ENCODE measurements at regions not wholly inside any gene's neighbourhood (a gene's known extent, or its start where the extent isn't known, plus 50 kb on each side); places are given as distances from the start of the nearest gene placed in this dataset.
A peak's percentile ranks its signal among the peaks of the same experiment; 100 is the strongest.

DNA sequence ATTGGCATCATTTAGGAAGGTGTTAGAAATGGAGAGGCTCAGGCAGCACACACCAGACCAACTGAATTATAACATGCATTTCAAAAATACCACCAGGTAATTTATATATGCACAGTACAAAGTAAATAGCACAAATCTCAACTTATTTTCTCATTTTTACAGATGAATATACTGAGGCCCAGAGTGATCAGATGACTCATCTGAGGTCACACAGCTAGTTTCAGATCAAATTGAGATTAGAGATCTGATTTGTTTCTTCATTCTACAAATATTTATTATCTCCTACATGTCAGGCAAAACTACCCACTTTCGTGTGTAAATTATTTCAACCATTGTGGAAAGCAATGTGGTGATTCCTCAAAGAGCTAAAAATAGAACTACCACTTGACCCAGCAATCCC, 507.1 kb downstream of the TLE4 start:
- DNase-seq (ENCODE audit: low read depth) = no peak

DNA sequence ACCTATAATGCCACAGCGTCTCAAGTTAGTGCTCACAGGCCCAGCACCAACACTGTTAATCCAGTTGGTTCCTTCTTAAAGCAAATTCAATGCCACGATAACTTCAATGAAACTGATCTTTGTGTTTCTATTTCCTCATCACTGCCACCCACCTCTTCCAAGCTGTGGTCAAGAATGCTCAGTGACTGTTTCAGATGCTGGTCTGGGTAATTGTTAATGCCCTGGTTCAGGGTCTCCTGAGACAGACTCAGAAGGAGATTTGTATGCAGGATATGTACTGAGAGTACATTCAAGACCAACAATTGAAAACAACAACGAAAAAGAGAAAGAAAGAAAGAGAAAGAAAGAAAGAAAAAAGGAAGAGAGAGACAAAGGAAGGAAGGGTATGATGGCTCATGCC, 505.3 kb downstream of the TLE4 start:
- no peak for DNase-seq (ENCODE audit: low read depth)

DNA sequence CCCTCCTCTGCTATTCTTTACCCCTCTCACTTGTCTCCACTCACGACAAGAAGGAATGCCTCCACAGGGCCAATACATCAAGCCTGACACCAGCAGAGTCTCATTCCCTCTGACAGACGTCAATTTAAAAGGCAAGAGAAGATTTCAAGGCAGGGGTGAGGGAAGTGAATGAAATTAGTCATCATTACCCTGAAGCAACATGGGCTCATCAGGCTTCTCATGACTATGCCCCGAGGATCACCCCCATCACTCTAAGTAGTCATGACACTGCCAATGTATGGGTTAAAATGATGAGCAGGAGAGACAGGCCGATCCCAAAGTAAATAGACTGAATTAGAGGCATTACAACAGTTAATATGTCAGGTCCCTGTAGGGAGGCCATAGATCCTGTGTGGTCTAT, 504.4 kb downstream of the TLE4 start:
- DNase-seq (ENCODE audit: low read depth) = no peak

DNA sequence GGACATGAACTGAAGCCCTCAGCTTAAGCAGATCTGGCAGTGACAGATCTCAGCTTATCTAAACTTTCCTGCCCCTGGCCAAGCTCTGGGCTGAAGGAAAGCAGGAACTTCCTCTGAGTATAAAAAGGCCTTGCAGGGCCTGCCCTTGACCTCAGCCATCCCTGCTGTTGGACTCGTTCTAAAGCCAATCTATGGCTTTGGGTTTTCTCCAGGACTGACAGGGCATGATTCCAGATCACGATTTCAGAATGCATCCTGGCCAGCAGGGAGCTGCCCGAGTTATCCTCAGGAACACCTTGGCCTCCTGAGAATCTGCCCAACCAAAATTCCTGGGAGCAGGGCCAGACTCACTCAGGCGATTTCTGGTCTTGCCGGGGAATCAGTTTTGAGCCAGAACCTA, 502.7 kb downstream of the TLE4 start:
- DNase-seq (ENCODE audit: low read depth) = no peak

DNA sequence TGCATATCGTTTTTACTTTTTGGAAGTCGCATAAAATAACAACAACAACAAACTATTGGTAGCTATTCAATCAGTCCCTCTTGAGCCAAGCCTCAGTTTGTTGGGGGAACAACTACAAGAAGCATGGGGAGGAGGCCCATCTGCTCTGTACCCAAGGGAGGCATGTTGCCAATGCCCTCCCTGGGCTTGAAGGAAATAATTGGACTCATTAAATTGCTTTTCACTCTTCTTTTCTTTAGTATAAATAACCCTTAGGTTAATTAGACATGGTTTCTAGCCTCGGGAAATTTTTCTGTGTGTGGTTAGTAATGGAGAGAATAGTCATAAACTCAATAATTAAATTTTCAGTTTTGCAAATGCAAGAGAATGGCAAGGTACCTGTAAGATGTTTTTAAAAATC, 500.7 kb downstream of the TLE4 start:
- no peak for DNase-seq (ENCODE audit: low read depth)

DNA sequence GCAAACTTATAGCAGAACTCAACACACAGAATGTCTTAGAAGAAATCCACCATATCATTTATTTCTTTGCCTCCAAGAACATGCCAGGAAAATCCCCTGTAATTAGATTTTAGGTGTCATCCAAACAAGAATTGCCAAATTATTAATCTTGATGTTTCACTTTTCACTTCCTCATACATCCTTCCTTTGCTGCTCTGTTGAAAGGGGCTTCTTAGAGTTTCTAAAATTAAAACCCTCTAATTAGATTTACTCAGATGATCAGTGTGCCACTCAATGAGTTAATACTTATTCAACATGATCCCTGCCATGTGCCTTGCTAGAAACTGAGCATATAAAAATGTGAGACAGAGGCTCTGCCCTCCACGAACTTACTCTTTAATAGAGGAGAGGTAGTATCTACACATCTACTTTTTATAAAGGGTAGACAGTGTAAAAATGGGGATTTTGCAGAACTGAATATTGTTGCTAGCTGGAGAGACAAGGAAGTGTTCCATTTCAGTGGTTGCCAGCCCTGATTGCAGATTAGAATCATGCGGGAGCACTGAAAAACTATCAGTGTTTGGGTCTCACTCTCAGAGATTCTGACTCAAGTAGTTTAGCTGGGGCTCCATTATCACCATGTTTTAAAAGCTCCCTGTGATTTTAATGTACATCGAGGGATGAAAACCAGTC, 498.4 kb downstream of the TLE4 start:
- no peak for DNase-seq (ENCODE audit: low read depth)

DNA sequence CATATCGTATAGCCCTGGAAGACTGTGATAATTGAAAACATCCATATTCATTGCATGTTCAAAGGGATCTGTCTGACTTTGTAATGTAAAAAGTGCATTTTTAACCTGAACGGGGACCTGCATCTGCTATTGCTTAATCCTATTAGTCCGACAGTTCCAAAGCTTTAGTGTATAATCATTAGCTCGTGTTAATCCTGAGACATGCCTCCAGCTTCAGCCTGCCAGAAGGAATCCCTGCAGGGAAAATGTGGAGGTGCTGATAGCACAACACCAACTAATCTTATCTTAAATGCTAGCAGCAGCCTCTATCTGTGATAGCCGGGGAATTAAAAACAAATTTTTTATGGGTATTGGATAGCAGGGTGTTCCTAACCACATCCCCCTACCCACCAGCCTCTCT, 495.2 kb downstream of the TLE4 start:
- no peak for DNase-seq (ENCODE audit: low read depth)

DNA sequence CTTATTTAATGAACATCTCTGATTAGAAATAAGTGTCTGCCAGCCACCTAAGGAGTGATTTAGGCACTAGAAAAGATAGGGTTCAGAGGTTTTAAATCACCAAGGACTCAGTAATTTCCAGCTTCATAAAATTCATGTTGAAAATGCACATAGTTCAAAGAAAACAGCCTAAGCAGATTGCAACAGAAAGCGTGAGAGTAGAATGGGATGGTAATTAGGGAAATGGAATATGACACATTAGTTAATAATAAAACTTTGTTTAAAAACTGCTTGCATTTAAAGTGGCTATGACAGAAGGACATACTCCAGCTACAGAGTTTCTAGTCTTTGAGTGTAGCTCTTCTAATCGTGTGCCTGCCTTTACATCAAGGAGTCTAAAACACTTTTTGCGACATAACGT, 490.8 kb downstream of the TLE4 start:
- no peak for DNase-seq (ENCODE audit: low read depth)

DNA sequence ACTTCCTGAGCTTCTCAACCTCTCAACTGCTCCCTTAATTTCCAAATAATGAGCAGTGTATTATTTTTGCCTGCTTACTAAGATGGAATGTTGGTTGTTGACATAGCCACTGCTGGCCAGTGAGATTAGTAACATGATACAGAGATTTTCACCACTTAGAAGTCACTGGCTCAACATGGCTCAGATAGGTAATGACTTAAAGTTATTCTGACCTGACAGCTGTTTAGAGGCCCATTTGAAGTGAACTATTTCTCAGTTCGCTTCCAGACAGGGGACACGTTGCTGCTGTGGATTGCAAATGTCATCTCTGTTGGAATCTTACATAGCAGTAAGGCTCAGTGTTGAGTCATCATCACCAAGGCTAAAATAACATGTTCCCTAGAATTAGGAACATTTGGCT, 490.2 kb downstream of the TLE4 start:
- no peak for DNase-seq (ENCODE audit: low read depth)

DNA sequence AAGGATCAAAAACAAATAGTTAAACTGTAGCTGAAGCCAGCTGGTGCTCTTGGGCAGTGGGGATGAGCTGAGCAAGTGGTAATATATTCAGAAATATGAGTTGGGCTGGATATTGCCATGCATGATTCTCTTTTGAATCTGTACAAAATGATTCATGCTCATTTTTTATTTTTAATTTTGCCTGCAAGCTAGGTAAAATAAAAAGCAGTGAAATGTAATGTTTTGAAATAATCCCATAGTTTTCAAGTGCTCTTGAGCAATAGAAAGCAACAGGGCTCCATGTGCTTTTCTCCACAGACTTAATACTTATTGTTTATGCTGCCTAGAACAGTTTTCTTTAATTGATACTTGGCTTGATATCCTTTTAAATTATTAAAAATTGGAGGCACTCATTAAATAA, 489.3 kb downstream of the TLE4 start:
- no peak for DNase-seq (ENCODE audit: low read depth)

DNA sequence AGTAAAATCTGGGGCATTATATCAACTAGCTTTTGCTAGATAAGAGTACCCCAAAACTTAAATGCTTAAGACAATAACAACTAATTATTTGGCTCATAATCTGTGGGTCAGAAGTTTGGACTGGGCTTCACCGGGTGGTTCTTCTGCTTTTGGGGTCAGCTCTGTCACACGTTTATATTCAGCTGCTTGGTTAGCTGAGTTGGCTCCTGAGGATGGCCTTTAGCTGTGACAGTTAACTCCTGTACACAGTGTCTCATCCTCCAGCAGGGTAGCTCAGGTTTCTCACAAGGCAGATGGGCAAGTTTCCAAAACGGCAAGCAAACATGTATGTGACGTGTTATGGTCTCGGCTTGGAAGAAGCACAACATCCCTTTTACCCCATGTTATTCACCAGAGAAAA, 488.2 kb downstream of the TLE4 start:
- DNase-seq (ENCODE audit: low read depth) = no peak

DNA sequence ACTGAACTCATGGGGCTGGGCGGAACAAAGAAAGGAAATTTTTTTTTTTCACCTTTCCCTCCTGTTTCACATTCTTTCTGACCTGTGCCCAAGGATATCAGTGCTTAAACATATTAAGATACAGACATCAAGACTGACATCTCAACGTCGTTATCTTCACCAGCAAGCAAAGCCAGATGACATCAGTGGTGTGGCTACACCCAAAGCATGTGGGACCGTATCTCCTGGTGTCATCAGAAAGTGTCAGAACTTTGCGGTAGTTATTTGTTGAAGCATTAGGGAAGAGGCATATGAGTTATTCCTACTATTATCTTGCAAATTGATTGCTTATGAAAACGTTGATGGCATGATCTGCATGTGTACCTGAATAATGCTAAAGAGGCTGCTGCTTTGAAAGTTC, 487.4 kb downstream of the TLE4 start:
- DNase-seq (ENCODE audit: low read depth) = no peak

DNA sequence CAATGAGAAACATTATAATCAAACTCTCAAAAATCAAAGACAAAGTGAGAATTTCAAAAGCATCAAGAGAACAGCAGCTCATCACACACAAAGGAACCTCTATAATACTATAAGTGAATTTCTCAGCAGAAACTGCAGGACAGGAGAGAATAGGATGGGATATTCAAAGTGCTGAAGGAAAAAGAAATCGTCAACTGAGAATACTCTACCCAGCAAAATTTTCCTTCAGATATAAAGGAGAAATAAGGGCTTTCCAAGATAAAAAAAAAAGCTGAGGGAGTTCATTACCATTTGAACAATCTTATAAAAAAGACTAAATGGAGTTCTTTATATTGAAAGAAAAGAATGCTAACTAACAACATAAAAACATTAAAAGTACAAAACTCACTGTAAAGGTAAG, 481.1 kb downstream of the TLE4 start:
- no peak for DNase-seq (ENCODE audit: low read depth)

DNA sequence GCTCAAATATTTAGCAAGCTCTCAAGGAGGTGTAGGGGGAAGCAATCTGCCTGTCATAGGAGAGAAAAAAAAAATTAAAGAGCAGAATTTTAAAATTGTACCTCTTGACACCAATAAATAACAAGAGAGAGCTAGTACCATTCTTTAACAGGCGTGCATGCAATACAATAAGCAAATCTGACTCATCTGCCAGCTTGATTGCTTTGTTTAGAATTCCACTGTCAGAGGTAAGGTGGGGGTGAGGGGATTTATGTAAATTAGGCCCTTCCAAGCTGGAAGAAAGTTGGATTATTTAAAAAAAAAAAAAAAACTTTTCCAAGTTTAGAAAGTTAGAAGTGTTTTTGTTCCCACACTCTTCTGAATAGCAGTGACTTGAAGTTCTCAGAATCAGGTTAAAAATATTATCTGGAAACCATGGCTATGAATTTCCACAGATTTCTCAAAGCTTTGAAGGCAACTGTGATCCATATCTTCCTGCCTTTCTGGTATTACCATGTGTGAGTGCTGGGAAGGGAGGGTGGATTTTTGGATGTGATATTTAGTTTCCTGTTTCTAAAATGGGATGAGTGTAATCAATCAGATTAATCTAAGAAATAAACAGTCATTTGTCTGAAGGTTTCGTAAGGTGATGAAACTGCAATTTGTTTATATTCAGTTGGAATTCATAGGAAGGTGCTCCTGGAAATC, 477.5 kb downstream of the TLE4 start:
- no peak for DNase-seq (ENCODE audit: low read depth)

DNA sequence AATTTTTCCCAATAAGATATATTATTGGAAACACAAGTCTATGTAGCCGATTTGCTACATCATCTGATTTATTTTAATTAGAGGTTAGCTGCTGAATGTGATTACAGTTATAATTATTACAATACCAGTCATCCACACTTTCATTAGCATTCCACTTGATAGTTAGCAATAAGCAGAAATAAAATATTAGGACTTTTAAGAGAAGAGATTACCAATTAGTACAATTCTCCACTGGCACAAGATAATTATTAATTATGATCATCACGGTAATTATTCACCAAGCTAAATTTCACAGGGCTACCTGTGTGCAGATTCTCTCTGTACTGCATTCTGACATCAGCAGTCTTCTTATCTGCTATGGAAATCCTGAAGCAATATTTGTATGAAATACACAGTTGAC, 474.7 kb downstream of the TLE4 start:
- DNase-seq (ENCODE audit: low read depth) = no peak

DNA sequence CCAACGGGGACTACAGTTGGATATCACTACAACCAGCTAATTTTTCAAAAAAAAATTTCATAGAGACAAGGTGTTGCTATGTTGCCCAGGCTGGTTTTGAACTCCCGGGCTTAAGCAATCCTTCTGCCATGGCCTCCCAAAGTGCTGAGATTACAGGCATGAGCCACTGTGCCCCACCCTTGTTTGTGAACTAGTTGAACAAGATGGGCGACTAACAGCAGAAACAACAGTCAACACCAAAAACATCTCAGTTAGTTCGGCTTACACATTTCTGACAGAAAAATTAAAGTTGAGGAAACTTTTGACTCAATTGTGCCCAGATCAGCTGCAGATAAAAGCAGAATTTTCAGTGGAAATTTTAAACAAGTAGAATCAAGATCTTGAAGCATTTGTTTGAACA, 470.1 kb downstream of the TLE4 start:
- no peak for DNase-seq (ENCODE audit: low read depth)

DNA sequence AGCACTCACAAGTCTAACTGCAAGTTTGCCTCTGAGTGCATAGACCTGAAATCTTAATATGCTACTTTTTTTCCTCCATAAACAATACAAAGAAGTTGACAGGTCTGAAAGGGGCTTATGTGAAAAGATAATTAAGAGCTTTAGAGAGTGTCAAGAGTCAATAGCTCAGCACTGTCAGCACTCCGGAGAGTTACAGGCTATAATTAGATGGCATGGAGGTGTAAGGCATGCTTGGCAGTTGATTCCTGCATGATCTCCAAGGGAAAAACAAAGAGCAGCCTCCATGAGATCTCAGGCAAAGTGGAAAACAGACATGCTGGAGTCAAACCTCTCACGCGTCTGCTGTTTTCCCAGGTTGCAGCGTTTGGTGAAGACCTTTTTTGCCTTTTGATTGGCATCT, 468.7 kb downstream of the TLE4 start:
- no peak for DNase-seq (ENCODE audit: low read depth)

DNA sequence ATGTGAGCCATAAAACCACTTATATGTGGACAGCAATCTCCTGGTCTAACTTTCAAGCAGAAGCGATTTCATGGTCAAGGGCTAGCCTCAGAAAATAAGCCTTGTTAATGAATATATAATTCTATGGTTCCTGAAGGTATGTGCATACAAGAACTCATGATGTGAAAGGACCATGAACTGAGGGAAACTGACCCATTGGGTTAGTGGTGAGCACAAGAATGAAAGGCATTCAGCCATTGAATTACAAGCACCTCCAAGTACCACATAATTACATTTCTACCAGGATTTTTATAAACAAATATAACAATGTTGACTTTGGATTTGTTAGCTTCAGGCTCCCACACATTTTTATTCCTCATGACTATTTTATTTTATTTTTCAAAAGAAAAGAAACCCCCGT, 459.0 kb downstream of the TLE4 start:
- DNase-seq (ENCODE audit: low read depth) = no peak

DNA sequence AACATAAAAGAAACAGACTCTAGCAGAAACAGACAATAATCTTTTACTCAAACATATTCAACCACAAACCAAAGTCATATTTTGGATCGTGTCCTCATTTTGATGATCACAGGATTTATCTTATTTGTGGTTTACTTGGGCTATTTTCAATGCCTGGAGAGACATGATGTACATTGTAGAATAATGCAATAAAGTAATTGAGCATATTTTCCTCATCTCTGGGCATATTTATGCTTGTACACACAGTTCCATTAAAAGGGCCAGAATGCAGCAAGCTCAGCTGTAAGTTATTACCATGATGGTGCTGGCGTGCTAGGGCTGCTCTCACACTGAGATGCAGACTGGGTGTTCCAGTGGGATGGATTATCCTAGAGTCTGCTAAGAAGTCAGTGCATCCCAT, 456.7 kb downstream of the TLE4 start:
- peak; percentile 5 for DNase-seq (ENCODE audit: low read depth)

DNA sequence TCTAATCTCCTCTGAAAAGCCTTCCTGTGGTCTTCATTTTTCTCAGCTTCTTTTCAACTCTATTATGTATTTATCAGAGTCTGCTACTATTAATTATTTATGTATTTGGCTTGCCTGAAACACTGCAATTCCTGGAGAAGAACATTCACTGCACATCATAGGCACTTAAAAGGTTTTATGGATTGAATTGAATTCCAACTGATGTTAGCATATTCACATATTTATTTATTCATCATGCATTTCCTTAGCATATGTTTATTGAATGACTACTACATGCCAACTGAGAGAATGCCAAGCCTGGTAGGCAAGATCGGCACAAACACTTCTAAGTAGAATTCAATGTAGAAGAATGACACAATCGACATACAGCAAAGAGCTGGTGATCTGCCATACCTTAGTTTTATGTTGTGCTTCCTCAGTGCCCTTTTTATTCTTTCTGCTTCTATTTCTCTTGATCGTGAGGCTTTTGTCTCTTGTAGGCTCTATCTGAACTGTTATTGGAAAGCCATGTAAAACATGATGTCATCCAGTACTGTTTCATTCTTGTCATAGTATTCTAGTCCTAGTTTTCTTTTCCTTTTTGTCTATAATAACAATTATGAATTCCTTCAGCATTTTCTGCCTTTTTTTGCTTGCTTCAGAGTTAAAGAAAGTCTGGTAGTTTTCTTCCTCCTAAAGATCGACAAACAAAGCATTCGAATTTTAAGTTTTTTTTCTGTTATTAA, 454.2 kb downstream of the TLE4 start:
- no peak for DNase-seq (ENCODE audit: low read depth)

DNA sequence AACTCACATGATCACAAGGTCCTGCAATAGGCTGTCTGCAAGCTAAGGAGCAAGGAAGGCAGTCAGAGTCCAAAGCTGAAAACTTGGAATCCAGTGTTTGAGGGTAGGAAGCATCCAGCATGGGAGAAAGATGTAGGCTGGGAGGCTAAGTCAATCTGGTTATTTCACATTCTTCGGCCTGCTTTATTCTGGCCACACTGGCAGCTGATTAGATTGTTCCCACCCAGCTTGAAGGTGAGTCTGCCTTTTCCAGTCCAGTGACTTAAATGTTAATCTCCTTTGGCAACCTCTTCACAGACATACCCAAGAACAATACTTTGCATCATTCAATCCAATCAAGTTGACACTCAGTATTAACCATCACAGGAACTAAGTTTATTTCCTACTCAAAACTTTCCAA, 453.4 kb downstream of the TLE4 start:
- no peak for DNase-seq (ENCODE audit: low read depth)

DNA sequence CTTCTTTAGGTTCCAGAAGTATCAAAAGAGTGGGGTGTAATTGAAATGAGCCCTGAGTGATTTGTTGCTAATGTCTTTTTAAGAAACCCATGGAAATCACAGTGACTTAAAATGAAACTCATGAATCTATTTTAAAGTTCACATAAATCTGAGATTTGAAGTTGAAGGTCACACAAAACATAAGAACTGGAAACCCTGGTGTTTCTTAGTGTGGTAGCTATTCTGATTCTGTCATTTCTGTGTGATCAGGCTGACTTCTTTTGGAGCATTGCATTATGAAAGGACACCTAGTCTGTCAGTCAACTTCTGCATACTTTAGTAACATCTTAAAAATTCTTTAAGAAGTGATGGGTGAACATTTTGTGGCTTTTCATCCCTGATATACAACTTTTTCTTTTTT, 448.8 kb downstream of the TLE4 start:
- no peak for DNase-seq (ENCODE audit: low read depth)

DNA sequence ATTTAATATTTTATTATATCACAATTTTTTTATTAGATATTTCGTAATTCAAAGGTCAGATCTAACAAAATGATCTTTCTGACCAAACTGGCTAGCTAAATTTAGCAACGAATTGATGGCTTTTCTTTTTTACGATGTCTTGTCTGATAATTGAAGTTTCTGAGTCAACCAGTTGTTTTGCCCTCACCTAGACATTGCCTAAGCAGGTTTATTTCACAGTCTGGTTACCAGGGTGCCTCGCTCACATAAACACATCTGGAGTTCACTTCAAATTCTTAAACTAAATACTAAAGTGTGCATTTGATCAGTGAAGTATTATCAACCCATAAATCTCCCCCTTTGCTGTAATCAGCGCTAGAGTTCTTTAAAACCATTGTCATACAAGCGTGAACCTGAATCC, 448.3 kb downstream of the TLE4 start:
- DNase-seq (ENCODE audit: low read depth) = no peak

Data from forelimb muscle (tissue), 1 donor.